Tibial artery (tissue), 4 donors: ENCODE measurements at regions not wholly inside any gene's neighbourhood (a gene's known extent, or its start where the extent isn't known, plus 50 kb on each side); places are given as distances from the start of the nearest gene placed in this dataset.
A peak's percentile ranks its signal among the peaks of the same experiment; 100 is the strongest.

ENCODE experiments used
- DNase-seq, 2 donors: peaks; one replicate each; pipeline ENCODE4 v3.0.0-alpha.2; 2019
- H3K27ac ChIP-seq, 2 donors: fragments of 200-600 bp; sonication (generic) in 1 of 2; 1 replicate in 1 of 2; 2 replicates in 1 of 2; pipeline ENCODE4 v1.5.1; 2018 to 2019; ENCODE audit warnings: mild to moderate bottlenecking in 1 of 2
- H3K27me3 ChIP-seq, 2 donors: fragments of 200-600 bp; sonication (generic) in 1 of 2; one replicate each; pipeline versions ENCODE4 v1.5.1 to v1.6.0; 2016 to 2019
- H3K36me3 ChIP-seq, 3 donors: fragments of 200-600 bp; sonication (generic) in 2 of 3; one replicate each; pipeline ENCODE4 v1.5.1; 2016 to 2019; ENCODE audit warnings: mild to moderate bottlenecking in 2 of 3
- H3K4me1 ChIP-seq, 4 donors: fragments of 200-600 bp; sonication (generic) in 2 of 4; 1 replicate in 3 of 4; 2 replicates in 1 of 4; pipeline ENCODE4 v1.5.1; 2016 to 2019
- H3K4me3 ChIP-seq, 2 donors: fragments of 200-600 bp; sonication (generic) in 1 of 2; 1 replicate in 1 of 2; 2 replicates in 1 of 2; pipeline ENCODE4 v1.5.1; 2018 to 2019; ENCODE audit warnings: mild to moderate bottlenecking in 2 of 2
- H3K9me3 ChIP-seq, 3 donors: fragments of 200-600 bp; sonication (generic) in 1 of 3; one replicate each; pipeline ENCODE4 v1.5.1; 2016 to 2019
- CTCF ChIP-seq, 2 experiments: fragments of 200-600 bp in 1 of 2; fragments of 450-650 bp in 1 of 2; IDR thresholded peaks; one replicate each; pipeline ENCODE4 v1.5.1; 2017 to 2019; ENCODE audit warnings: antibody characterized with exemption in 2 of 2, mild to moderate bottlenecking in 1 of 2, moderate library complexity in 1 of 2
- intact Hi-C: fragments of 100-400 bp; cut with DNase I; formaldehyde crosslinking; loops from one replicate; pipeline ENCODE4 v1.15.0; 2023; ENCODE audit warnings: low total_unique reads

- intact Hi-C loops = no loop called here
- no peak overlapping the region for H3K27ac ChIP-seq
- no peak for TF ChIP-seq CTCF (IDR thresholded peaks at IDR 0.05)
- no peaks in the 10 kb centered on the region for H3K9me3 ChIP-seq
- no peaks in the 10 kb centered on the region for H3K36me3 ChIP-seq
- DNase-seq = no peak
- no peak overlapping the region for H3K4me3 ChIP-seq
- H3K27me3 ChIP-seq = no peaks in the 10 kb centered on the region
- peaks cover 0 to 15% (median 10%) of the 10 kb centered on the region in 4 donors for H3K4me1 ChIP-seq
These were observed 447.6 kb upstream of the PSMD7 start for GRCh38 chr16:73848993-73849392.

DNA sequence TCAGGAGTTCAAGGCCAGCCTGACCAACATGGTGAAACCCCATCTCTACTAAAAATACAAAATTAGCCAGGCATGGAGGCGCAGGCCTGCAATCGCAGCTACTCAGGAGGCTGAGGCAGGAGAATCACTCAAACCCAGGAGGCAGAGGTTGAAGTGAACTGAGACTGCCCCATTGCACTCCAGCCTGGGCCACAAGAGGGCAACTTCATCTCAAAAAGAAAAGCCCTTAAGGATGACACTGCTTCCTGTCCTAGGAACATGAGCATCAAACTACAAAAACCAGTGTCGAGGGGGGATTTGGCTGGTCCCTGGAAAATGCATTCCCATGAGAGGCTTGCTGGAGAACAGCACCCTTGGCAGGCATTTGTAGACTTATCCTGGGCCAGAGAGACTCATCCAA is 449.5 kb upstream of the PSMD7 start:
- H3K27me3 ChIP-seq = no peaks in the 10 kb centered on the region
- intact Hi-C loops = no loop called here
- no peak overlapping the region for H3K4me3 ChIP-seq
- no peaks in the 10 kb centered on the region for H3K36me3 ChIP-seq
- no peak for TF ChIP-seq CTCF (IDR thresholded peaks at IDR 0.05)
- H3K9me3 ChIP-seq = no peaks in the 10 kb centered on the region
- H3K4me1 ChIP-seq = peaks cover 0 to 15% (median 10%) of the 10 kb centered on the region in 4 donors
- H3K27ac ChIP-seq = no peak overlapping the region
- no peak for DNase-seq

GRCh38 chr16:73846356-73846755 is 450.3 kb upstream of the PSMD7 start:
- DNase-seq = peak in 1 of 2 donors; percentile 28
- Histone ChIP-seq H3K27me3 (no peaks in the 10 kb centered on the region), H3K4me1 (peaks cover 0 to 15% (median 10%) of the 10 kb centered on the region in 4 donors), H3K27ac (no peak overlapping the region), H3K36me3 (no peaks in the 10 kb centered on the region), H3K9me3 (no peaks in the 10 kb centered on the region), H3K4me3 (no peak overlapping the region)
- TF ChIP-seq CTCF (IDR thresholded peaks at IDR 0.05) = no peak
- intact Hi-C loops = no loop called here

DNA sequence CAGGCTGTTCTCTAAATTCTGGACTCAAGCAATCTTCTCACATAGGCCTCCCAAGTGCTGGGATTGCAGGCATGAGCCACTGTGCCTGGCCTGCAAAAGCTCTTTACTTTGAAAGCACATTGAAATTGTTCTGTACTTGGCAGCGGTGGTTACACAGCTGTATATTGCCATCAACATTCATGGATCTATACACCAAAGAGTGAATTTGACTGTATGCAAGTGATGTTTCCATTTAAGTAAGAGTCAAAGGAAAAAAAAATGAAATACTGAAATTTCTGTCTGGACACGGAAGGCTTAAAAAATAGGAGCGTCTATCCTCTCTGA is 450.6 kb upstream of the PSMD7 start:
- no peaks in the 10 kb centered on the region for H3K36me3 ChIP-seq
- no peaks in the 10 kb centered on the region for H3K27me3 ChIP-seq
- H3K4me3 ChIP-seq = no peak overlapping the region
- no peaks in the 10 kb centered on the region for H3K9me3 ChIP-seq
- no peak for TF ChIP-seq CTCF (IDR thresholded peaks at IDR 0.05)
- H3K27ac ChIP-seq = no peak overlapping the region
- DNase-seq = no peak
- peaks cover 0 to 15% (median 10%) of the 10 kb centered on the region in 4 donors for H3K4me1 ChIP-seq
- intact Hi-C loops = no loop called here

- H3K4me3 ChIP-seq = no peak overlapping the region
- DNase-seq = no peak
These were observed 451.2 kb upstream of the PSMD7 start for GRCh38 chr16:73845238-73846006.

More at GRCh38 chr16:73845238-73846006, 451.2 kb upstream of the PSMD7 start:
- no peaks in the 10 kb centered on the region for H3K9me3 ChIP-seq
- intact Hi-C loops = no loop called here
- no peaks in the 10 kb centered on the region for H3K27me3 ChIP-seq
- H3K36me3 ChIP-seq = no peaks in the 10 kb centered on the region
- TF ChIP-seq CTCF (IDR thresholded peaks at IDR 0.05) = no peak
- H3K27ac ChIP-seq = no peak overlapping the region
- peaks cover 0 to 15% (median 10%) of the 10 kb centered on the region in 4 donors for H3K4me1 ChIP-seq
